ENCODE measurements at regions not wholly inside any gene's neighbourhood (a gene's known extent, or its start where the extent isn't known, plus 50 kb on each side); places are given as distances from the start of the nearest gene placed in this dataset.
"Not testable (repeated sequence)": the region's sequence is repeated elsewhere in the genome, so short reads cannot be mapped to it uniquely, and the experiment has no call there.

GRCh38 chr3:106083207-106083606 lies 214.4 kb upstream of the CBLB start:
- no peak for DNase-seq

DNA sequence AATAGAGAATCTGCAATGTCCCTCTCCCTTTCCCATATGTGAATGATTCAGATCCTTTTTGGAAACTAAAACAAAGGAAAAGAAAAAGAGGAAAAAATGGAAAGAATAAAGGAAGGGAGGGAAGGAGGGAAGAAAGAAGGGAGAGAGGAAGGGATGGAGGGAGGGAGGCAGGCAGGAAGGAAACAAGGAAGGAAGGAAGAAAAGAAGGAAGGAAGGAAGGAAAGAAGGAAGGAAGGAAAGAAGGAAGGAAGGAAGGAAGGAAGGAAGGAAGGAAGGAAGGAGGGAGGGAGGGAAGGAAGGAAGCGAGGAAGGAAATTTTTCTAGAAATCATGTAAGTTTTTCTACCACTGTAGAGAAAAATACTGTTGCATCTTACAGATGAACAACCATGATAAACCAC lies 215.0 kb upstream of the CBLB start:
- no peak for DNase-seq

GRCh38 chr3:106086038-106086437 lies 217.2 kb upstream of the CBLB start:
- no peak for DNase-seq

- DNase-seq = no peak
Observed at GRCh38 chr3:106086636-106087035, 217.8 kb upstream of the CBLB start.

GRCh38 chr3:106088304-106088703 lies 219.5 kb upstream of the CBLB start:
- DNase-seq = no peak

GRCh38 chr3:106088899-106089298 lies 220.1 kb upstream of the CBLB start:
- no peak for DNase-seq

GRCh38 chr3:106089806-106090205 lies 221.0 kb upstream of the CBLB start:
- no peak for DNase-seq

DNA sequence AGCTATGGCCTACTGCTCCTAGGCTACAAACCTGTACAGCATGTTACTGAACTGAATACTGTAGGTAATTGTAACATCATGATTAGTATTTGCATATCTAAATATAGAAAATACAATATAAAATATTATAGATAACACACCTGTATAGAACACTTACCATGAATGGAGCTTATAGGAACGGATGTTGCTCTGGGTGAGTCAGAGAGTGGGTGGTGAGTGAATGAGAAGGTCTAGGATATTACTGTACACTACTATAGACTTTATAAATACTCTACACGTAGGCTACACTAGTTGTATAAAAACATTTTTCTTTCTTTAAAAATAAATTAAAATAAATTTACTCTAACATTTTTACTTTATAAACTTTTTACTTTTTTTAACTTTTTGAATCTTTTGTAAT lies 224.0 kb upstream of the CBLB start:
- no peak for DNase-seq

DNA sequence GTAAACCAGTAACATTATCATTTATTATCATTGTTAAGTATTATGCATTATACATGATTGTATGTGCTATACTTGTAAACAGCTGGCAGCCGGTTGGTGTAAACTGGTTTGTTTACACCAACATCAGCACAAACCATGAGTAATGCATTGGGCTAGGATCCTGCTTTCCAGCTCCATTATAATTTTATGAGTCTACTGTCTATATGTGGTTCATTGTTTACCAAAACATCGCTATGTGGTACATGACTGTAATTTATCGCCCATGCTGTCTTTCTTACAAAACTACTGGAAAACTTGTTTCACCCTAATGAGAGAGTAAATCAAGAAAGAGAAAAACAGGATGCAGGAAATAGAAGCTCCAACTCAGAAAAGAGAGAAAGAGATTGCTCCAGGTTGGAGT lies 224.8 kb upstream of the CBLB start:
- no peak for DNase-seq

GRCh38 chr3:106097817-106098435 lies 229.1 kb upstream of the CBLB start:
- no peak for DNase-seq

- no peak for DNase-seq
Observed at GRCh38 chr3:106103383-106103782, 234.6 kb upstream of the CBLB start.

DNA sequence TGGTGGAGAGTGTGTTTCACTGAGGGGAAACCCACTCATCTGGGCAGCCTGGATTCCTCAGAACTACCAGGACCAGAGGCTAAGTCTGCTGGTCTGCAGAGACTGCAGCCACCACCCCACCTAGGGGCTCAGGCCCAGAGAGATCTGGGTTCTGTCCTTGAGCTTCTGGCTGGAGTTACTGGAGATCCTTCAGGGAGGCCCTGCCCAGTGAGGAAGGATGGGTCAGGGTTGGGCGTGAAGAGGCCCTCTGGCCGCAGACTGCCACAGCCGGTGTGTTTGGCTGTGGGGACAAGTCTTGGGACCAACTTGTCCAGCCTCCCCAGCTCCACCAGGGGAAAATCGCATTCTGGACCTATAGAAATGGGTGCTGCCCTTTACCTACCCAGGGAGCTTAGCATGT lies 235.3 kb upstream of the CBLB start:
- DNase-seq = no peak

DNA sequence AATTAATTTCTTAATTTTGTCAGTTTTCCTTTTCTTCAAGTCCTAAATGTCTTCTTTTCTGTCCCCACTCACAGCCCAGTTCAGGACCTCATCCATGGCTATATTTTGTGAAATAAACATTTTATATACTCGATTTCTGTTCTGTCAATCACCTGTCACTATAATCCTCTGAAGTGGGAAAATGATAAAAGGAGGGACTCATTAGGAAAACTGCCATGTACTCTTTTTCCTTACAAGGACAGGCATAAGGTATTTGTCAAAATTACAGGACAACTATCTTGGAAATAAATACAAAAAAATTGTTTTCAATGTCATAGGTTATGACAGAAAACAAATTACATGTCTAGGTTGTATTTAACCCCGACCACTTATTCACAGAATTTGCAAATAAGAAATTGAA lies 240.1 kb upstream of the CBLB start:
- DNase-seq = no peak

DNA sequence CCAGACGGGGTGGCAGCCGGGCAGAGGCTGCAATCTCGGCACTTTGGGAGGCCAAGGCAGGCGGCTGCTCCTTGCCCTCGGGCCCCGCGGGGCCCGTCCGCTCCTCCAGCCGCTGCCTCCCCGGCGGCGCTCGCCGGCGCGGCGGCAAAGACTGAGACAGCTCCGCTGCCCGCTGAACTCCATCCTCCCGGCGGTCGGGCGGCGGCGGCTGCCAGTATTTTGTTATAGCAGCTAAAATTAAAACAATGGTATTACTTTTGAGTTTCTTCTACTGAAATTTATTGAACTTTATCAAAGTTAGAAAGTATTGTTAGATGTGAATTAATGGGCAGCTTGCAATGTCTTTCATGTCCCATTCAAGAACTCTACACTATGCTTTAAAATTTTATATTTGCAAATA lies 243.7 kb upstream of the CBLB start:
- not testable (repeated sequence) for DNase-seq

DNA sequence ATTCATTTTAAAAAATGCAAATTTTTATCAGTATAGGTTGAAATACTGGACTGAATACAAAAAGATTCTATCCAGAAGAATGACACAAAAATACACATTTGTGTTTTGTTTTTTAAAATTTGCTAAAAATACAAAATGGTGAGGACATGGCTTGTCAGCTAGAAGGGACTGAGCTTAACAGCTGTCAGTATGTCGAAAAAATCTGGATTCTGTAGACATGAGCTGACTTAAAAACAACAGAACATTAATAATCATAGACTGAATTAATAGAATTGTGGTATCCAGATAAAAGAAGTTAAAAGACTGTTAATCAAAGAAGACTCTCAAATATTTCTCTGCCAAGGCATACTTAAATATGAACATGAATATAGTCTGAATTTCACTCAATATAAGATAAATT lies 244.9 kb upstream of the CBLB start:
- no peak for DNase-seq

- DNase-seq = no peak
Observed at GRCh38 chr3:106114220-106114619, 245.4 kb upstream of the CBLB start.

DNA sequence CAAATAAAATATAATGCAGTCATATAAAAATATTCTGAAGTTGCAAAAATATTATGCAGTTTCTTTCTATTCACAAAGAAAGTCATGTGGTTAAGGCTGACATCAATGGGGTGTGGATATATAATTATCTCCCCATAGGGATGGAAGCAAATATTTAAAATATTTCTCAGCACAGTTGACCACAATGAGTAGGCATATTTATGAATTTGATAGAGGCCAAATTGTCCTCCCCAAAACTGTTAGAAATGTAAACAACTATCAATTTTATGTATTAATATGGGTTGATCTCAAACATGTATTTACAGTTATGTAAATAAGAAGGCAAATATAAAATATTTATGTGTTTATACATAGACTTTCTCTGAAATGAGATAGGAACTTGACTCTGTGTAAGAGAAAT lies 246.0 kb upstream of the CBLB start:
- no peak for DNase-seq

DNA sequence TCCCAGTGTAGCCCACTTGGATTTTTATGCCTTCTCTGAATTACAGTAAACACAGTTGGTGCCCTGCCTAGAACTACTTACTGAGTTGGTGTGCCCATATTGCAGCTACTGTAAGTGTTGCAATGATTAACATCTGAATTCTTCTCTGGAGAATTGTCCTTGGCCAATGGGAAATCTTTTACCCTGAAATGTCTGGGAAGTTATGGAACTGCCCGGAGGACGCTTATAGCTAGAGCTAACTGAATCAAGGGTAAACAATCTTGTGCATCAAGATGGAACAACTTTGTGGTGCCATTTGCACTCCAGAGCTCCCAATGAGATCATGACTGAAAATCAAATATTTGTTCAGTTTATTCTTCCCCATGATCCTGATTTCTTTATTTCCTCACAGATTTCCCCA lies 246.7 kb upstream of the CBLB start:
- DNase-seq = no peak

DNA sequence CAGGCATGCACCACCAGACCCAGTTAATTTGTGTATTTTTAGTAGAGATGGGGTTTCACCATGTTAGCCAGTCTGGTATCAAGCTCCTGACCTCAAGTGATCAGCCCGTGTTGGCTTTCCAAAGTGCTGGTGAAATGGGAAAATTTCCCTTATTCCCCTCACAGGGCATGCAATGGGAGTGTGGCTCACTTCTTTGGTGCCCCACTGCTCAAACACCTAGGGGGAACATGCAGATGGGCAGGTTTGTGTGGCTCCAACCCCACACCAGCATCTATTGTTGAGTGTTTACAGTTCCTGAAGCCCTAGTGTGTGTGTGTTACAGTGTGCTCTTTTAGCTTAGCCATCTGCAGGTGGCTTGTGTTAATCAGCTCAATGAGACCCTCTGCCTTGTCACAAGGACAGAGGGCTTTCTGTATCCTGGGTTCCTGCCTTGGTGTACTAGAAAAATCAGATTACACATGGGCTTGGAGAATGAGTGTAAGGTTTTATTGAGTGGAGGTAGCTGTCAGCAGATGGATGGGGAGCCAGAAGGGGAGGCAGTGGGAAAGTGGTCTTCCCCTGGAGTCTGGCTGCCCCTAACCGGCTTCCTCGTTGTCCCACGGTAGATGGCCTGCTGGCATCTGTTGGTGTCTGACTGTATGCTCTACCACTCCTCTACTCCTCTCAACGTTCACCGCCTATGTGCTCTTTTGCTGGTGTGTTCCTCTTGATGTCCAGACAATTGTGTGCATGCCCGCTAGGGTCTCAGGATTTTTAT lies 248.1 kb upstream of the CBLB start:
- DNase-seq = no peak

GRCh38 chr3:106117490-106117858 lies 248.7 kb upstream of the CBLB start:
- no peak for DNase-seq

- DNase-seq = no peak
Observed at GRCh38 chr3:106119614-106120082, 250.8 kb upstream of the CBLB start.

GRCh38 chr3:106120356-106120755 lies 251.5 kb upstream of the CBLB start:
- no peak for DNase-seq

DNA sequence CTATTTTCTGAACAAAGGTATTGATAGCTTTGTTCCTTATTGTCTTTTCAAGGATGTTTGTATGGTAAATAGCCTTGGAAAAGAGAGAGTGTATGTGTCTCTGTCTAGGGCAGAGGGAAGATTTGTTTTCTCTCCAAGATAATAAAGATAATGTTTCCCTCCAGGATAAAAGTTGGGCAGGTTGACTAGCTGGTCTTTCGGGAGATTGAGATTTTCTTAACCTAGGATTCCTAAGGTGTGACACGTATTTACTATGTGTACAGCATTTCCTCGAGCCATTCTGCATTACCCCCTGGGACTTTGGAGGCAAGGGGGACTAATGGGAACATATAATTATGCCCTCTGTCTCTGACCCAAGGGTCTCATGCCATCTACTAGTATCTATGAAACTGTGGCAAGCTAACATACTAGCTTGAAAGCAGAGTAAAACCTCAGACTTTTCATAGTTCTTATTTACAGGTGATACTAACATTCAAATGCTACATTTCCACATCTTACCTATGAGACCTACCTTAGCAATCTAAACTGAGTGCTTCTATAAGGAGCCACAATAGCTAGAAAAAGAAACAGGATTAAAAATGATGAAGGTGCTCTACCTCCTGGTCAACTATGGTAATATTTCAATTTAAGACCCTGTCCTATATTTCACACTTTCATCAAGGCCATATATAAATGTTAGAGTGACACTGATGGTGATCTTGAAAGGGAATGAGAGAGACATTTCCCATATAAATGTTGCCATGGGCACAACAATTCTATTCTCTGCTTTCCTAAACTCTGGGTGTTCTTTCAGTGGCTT lies 252.9 kb upstream of the CBLB start:
- DNase-seq = no peak

GRCh38 chr3:106124818-106125217 lies 256.0 kb upstream of the CBLB start:
- DNase-seq = no peak

Data from NCI-H82 (cell line).